A673 (cell line): ENCODE measurements at regions not wholly inside any gene's neighbourhood (a gene's known extent, or its start where the extent isn't known, plus 50 kb on each side); places are given as distances from the start of the nearest gene placed in this dataset.

Experiments used
- CTCF ChIP-seq: fragments of 300-800, 200-600 bp; sonication (generic); conservative IDR thresholded peaks from 2 replicates; pipeline ENCODE4 v1.5.1; 2017; ENCODE audit warnings: low read depth, mild to moderate bottlenecking, antibody characterized with exemption, low read length, moderate library complexity, mixed read lengths
- EZH2 ChIP-seq: fragments of 200-600 bp; sonication (generic); IDR thresholded peaks from 2 replicates; pipeline ENCODE4 v1.6.1; 2017; ENCODE audit warnings: borderline replicate concordance, low read depth, mild to moderate bottlenecking, mixed read lengths, antibody characterized with exemption, low read length; ENCODE audit not compliant: poor library complexity, severe bottlenecking

GRCh38 chr3:24678021-24678420, 183.4 kb upstream of the THRB start:
- TF ChIP-seq CTCF: no peak
- TF ChIP-seq EZH2: no peak
